ENCODE measurements at regions not wholly inside any gene's neighbourhood (a gene's known extent, or its start where the extent isn't known, plus 50 kb on each side); places are given as distances from the start of the nearest gene placed in this dataset.

DNA sequence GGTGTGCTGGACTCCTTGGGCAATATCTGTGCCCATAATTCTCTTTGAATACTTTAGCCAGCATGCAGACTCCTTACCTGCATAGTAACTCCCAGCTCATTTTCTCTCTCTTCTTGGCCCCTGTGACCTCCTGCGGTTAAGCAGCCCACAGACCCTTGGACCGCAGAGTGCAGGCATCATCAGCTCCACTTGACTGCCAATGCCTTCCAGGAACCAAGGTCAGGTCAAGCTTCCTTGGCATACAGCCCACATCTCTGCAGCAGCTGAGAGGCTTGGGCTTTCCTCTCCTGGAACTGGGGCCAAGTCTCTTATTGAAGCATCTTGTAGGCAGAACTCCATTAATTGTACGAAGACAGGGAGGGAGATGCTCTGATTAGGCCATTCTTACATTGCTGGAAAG, 130.1 kb upstream of the PIEZO2 start:
- H4K20me1 ChIP-seq (ENCODE audit: insufficient read depth, low read length): no peaks in the 10 kb centered on the region
- no peak for DNase-seq (ENCODE audit: insufficient read length, low spot score, missing footprints)
- no peaks in the 10 kb centered on the region for H3K79me2 ChIP-seq (ENCODE audit: insufficient read depth, low read length)
- H3K9me3 ChIP-seq (ENCODE audit: low read depth, low read length): no peaks in the 10 kb centered on the region
- H3K27ac ChIP-seq (ENCODE audit: low read depth, low read length): no peak overlapping the region
- H3K36me3 ChIP-seq (ENCODE audit: insufficient read depth, low read length): no peaks in the 10 kb centered on the region
- H3K4me1 ChIP-seq (ENCODE audit: insufficient read depth, low read length): no peaks in the 10 kb centered on the region
- TF ChIP-seq, protein P1, sequence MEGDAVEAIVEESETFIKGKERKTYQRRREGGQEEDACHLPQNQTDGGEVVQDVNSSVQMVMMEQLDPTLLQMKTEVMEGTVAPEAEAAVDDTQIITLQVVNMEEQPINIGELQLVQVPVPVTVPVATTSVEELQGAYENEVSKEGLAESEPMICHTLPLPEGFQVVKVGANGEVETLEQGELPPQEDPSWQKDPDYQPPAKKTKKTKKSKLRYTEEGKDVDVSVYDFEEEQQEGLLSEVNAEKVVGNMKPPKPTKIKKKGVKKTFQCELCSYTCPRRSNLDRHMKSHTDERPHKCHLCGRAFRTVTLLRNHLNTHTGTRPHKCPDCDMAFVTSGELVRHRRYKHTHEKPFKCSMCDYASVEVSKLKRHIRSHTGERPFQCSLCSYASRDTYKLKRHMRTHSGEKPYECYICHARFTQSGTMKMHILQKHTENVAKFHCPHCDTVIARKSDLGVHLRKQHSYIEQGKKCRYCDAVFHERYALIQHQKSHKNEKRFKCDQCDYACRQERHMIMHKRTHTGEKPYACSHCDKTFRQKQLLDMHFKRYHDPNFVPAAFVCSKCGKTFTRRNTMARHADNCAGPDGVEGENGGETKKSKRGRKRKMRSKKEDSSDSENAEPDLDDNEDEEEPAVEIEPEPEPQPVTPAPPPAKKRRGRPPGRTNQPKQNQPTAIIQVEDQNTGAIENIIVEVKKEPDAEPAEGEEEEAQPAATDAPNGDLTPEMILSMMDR (IDR thresholded peaks at IDR 0.05; ENCODE audit: extremely low read depth, low read depth, low read length): no peak
- no peak overlapping the region for H2AFZ ChIP-seq (ENCODE audit: low read length)
- no peak overlapping the region for H3K4me2 ChIP-seq (ENCODE audit: insufficient read depth, low read length)
- no peak overlapping the region for H3K4me3 ChIP-seq (ENCODE audit: insufficient read depth, low read length)
- no peaks in the 10 kb centered on the region for H3K27me3 ChIP-seq (ENCODE audit: insufficient read depth, low read length)

DNA sequence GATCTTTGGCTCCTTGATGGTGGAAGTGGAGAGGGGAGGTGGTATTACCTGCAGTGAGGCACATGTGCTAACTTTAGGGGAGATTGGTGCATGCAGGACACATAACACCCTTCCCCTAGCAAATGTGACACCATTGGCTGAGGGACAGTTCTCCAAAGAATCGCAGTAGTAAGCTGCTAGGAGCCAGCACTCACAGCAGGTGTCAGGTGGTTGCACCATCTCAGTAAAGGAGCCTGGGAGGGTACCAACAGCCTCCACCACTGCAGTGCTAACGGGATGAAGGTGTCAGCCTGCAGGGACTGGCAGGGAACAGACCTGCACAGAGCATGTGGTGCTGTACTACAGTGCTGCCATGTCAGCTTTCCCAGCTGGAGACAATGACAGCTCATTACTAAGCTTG, 127.3 kb upstream of the PIEZO2 start:
- Histone ChIP-seq H2AFZ (ENCODE audit: low read length) (no peak overlapping the region), H3K27me3 (ENCODE audit: insufficient read depth, low read length) (no peaks in the 10 kb centered on the region), H3K4me3 (ENCODE audit: insufficient read depth, low read length) (no peak overlapping the region), H3K9me3 (ENCODE audit: low read depth, low read length) (no peaks in the 10 kb centered on the region), H3K4me2 (ENCODE audit: insufficient read depth, low read length) (no peak overlapping the region), H3K79me2 (ENCODE audit: insufficient read depth, low read length) (no peaks in the 10 kb centered on the region), H3K4me1 (ENCODE audit: insufficient read depth, low read length) (no peaks in the 10 kb centered on the region), H4K20me1 (ENCODE audit: insufficient read depth, low read length) (no peaks in the 10 kb centered on the region), H3K27ac (ENCODE audit: low read depth, low read length) (no peak overlapping the region), H3K36me3 (ENCODE audit: insufficient read depth, low read length) (no peaks in the 10 kb centered on the region)
- TF ChIP-seq, protein P1 (IDR thresholded peaks at IDR 0.05; ENCODE audit: extremely low read depth, low read depth, low read length): no peak
- DNase-seq (ENCODE audit: insufficient read length, low spot score, missing footprints): no peak

DNA sequence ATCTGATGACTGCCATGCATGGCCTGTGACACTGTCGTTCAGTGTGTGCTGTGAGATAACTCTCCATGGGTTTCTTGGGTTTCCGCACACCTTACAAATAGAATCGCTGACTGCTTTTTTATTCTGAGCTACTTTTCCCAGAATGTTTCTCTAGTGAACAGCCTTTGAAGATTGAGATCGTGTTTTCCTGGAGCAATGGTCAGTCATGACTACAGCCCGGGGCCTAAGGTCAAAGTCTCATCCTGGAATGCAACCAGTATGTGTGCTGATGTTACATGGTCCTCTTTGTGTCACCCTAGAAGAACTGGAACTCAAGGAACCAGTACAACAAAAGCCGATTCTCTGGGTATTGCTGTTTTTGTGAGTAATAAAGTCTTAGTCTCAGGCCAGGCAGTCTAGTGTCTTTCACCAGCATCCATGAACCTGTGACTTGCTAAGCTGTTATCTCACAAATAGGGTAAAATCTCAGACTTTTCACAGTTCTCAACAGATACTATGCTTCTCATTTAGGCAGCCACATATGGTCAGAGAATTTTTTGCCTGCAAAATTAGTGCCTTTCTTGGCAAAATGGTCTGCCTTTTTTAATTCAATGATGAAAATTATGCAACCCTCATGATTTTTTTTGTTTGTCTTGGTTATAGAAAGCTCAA, 124.9 kb upstream of the PIEZO2 start:
- H2AFZ ChIP-seq (ENCODE audit: low read length): no peak overlapping the region
- no peaks in the 10 kb centered on the region for H3K36me3 ChIP-seq (ENCODE audit: insufficient read depth, low read length)
- TF ChIP-seq, protein P1 (IDR thresholded peaks at IDR 0.05; ENCODE audit: extremely low read depth, low read depth, low read length): no peak
- H3K4me1 ChIP-seq (ENCODE audit: insufficient read depth, low read length): no peaks in the 10 kb centered on the region
- H3K27ac ChIP-seq (ENCODE audit: low read depth, low read length): no peak overlapping the region
- no peak for DNase-seq (ENCODE audit: insufficient read length, low spot score, missing footprints)
- H3K79me2 ChIP-seq (ENCODE audit: insufficient read depth, low read length): no peaks in the 10 kb centered on the region
- no peaks in the 10 kb centered on the region for H4K20me1 ChIP-seq (ENCODE audit: insufficient read depth, low read length)
- H3K27me3 ChIP-seq (ENCODE audit: insufficient read depth, low read length): no peaks in the 10 kb centered on the region
- no peak overlapping the region for H3K4me2 ChIP-seq (ENCODE audit: insufficient read depth, low read length)
- H3K4me3 ChIP-seq (ENCODE audit: insufficient read depth, low read length): no peak overlapping the region
- no peaks in the 10 kb centered on the region for H3K9me3 ChIP-seq (ENCODE audit: low read depth, low read length)

DNA sequence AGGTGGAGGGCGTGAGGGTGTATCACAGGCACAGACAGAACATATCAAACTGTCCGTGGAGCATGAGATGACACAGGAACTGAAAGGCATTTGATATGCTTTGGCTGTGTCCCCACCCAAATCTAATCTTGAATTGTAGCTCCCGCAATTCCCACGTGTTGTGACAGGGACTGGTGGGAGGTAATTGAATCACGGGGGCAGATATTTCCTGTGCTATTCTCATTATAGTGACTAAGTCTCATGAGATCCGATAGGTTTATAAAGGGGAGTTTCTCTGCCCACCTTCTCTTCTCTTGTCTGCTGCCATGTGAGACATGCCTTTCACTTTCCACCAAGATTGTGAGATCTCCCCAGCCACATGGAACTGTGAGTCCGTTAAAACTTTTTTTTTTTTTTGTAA, 123.1 kb upstream of the PIEZO2 start:
- Histone ChIP-seq H3K4me3 (ENCODE audit: insufficient read depth, low read length) (no peak overlapping the region), H3K79me2 (ENCODE audit: insufficient read depth, low read length) (no peaks in the 10 kb centered on the region), H2AFZ (ENCODE audit: low read length) (no peak overlapping the region), H3K27me3 (ENCODE audit: insufficient read depth, low read length) (no peaks in the 10 kb centered on the region), H4K20me1 (ENCODE audit: insufficient read depth, low read length) (no peaks in the 10 kb centered on the region), H3K27ac (ENCODE audit: low read depth, low read length) (no peak overlapping the region), H3K9me3 (ENCODE audit: low read depth, low read length) (no peaks in the 10 kb centered on the region), H3K4me2 (ENCODE audit: insufficient read depth, low read length) (no peak overlapping the region), H3K36me3 (ENCODE audit: insufficient read depth, low read length) (no peaks in the 10 kb centered on the region), H3K4me1 (ENCODE audit: insufficient read depth, low read length) (peaks cover 8% of the 10 kb centered on the region)
- TF ChIP-seq, protein P1 (IDR thresholded peaks at IDR 0.05; ENCODE audit: extremely low read depth, low read depth, low read length): no peak
- DNase-seq (ENCODE audit: insufficient read length, low spot score, missing footprints): no peak

Measured in osteoblast (primary cell).